Keratinocyte (primary cell): ENCODE measurements at regions not wholly inside any gene's neighbourhood (a gene's known extent, or its start where the extent isn't known, plus 50 kb on each side); places are given as distances from the start of the nearest gene placed in this dataset.

Source experiments
- DNase-seq: peaks from one replicate; pipeline ENCODE4 v3.0.0-alpha.2; 2011; ENCODE audit warnings: low read depth, missing footprints, low spot score
- FAIRE-seq: peaks from 2 replicates; lab custom pipeline; 2011; peaks lifted over from hg19 to GRCh38; lab: Jason Lieb, UNC
- H2AFZ ChIP-seq: 2 replicates; pipeline ENCODE4 v1.6.0; 2012; ENCODE audit warnings: low read length, control low read depth, inconsistent platforms; ENCODE audit not compliant: control insufficient read depth
- H3K27ac ChIP-seq: 2 replicates; pipeline ENCODE4 v1.5.1; 2011; ENCODE audit warnings: low read length; ENCODE audit not compliant: control insufficient read depth, insufficient read depth
- H3K27me3 ChIP-seq: 3 replicates; pipeline ENCODE4 v1.6.0; 2011; ENCODE audit warnings: low read length; ENCODE audit not compliant: control insufficient read depth, insufficient read depth; ENCODE audit errors: extremely low read depth
- H3K36me3 ChIP-seq, 2 experiments: 2 replicates in 1 of 2; 3 replicates in 1 of 2; pipeline ENCODE4 v1.5.1; 2011; ENCODE audit warnings: low read length in 2 of 2, mild to moderate bottlenecking in 1 of 2; ENCODE audit not compliant: control insufficient read depth in 2 of 2, insufficient read depth in 2 of 2; ENCODE audit errors: extremely low read depth in 1 of 2
- H3K4me1 ChIP-seq: 3 replicates; pipeline ENCODE4 v1.5.1; 2011; ENCODE audit warnings: low read length; ENCODE audit not compliant: control insufficient read depth, insufficient read depth; ENCODE audit errors: extremely low read depth
- H3K4me2 ChIP-seq: 3 replicates; pipeline ENCODE4 v1.6.0; 2011; ENCODE audit warnings: low read depth, low read length; ENCODE audit not compliant: control insufficient read depth, insufficient read depth; ENCODE audit errors: extremely low read depth
- H3K4me3 ChIP-seq, 3 experiments: fragments of 200-600 bp in 1 of 3; sonication (generic) in 1 of 3; 2 replicates in 2 of 3; 3 replicates in 1 of 3; pipeline ENCODE4 v1.5.1; 2011 to 2016; ENCODE audit warnings: low read length in 3 of 3, mild to moderate bottlenecking in 3 of 3, control low read depth in 2 of 3, inconsistent platforms in 1 of 3, low read depth in 1 of 3, mixed read lengths in 1 of 3, mixed run types in 1 of 3, moderate library complexity in 1 of 3; ENCODE audit not compliant: control insufficient read depth in 2 of 3, insufficient read depth in 2 of 3; ENCODE audit errors: extremely low read depth in 1 of 3
- H3K79me2 ChIP-seq: 2 replicates; pipeline ENCODE4 v1.6.0; 2012; ENCODE audit warnings: low read length; ENCODE audit not compliant: control insufficient read depth, insufficient read depth
- H3K9ac ChIP-seq: 3 replicates; pipeline ENCODE4 v1.6.0; 2011; ENCODE audit warnings: low read length; ENCODE audit not compliant: control insufficient read depth, insufficient read depth; ENCODE audit errors: extremely low read depth
- H3K9me1 ChIP-seq: 3 replicates; pipeline ENCODE4 v1.6.0; 2011; ENCODE audit warnings: low read length; ENCODE audit not compliant: control insufficient read depth, insufficient read depth; ENCODE audit errors: extremely low read depth
- H3K9me3 ChIP-seq: 2 replicates; pipeline ENCODE4 v1.5.1; 2012; ENCODE audit warnings: low read depth, low read length; ENCODE audit not compliant: control insufficient read depth
- H4K20me1 ChIP-seq: 3 replicates; pipeline ENCODE4 v1.6.0; 2011; ENCODE audit warnings: low read length; ENCODE audit not compliant: control insufficient read depth, insufficient read depth; ENCODE audit errors: extremely low read depth
- EZH2 ChIP-seq: IDR thresholded peaks from one replicate; pipeline ENCODE4 v1.6.1; 2012; ENCODE audit warnings: inconsistent platforms, mild to moderate bottlenecking, low read length, moderate library complexity
- dilution Hi-C: fragments of 300-500 bp; cut with MboI; formaldehyde crosslinking; loops from one replicate; pipeline ENCODE4 v1.7.0; 2020; ENCODE audit warnings: low sequenced_read_pairs; ENCODE audit not compliant: extremely low pct_ligation_motif_present
- TF ChIP-seq, protein P1 (sequence below), 3 experiments: IDR thresholded peaks in 1 of 3; conservative IDR thresholded peaks in 1 of 3; optimal IDR thresholded peaks in 1 of 3; 2 replicates in 2 of 3; 3 replicates in 1 of 3; pipeline versions ENCODE3 to v1.5.1; 2011; ENCODE audit warnings: low read length in 3 of 3, mild to moderate bottlenecking in 3 of 3, moderate library complexity in 2 of 3, control low read depth in 1 of 3, inconsistent platforms in 1 of 3; ENCODE audit not compliant: insufficient read depth in 2 of 3; ENCODE audit errors: extremely low read depth in 1 of 3

- Histone ChIP-seq H3K9me1 (no peaks in the 10 kb centered on the region), H2AFZ (peak overlapping the region; percentile 70), H3K4me2 (peak overlapping the region; percentile 67), H3K27me3 (peaks cover 3% of the 10 kb centered on the region), H3K36me3 (no peaks in the 10 kb centered on the region), H3K4me3 (no peak overlapping the region), H3K27ac (no peak overlapping the region), H3K9me3 (no peaks in the 10 kb centered on the region), H3K79me2 (no peaks in the 10 kb centered on the region), H4K20me1 (no peaks in the 10 kb centered on the region), H3K9ac (no peak overlapping the region), H3K4me1 (peaks cover 9% of the 10 kb centered on the region)
- TF ChIP-seq, protein P1, sequence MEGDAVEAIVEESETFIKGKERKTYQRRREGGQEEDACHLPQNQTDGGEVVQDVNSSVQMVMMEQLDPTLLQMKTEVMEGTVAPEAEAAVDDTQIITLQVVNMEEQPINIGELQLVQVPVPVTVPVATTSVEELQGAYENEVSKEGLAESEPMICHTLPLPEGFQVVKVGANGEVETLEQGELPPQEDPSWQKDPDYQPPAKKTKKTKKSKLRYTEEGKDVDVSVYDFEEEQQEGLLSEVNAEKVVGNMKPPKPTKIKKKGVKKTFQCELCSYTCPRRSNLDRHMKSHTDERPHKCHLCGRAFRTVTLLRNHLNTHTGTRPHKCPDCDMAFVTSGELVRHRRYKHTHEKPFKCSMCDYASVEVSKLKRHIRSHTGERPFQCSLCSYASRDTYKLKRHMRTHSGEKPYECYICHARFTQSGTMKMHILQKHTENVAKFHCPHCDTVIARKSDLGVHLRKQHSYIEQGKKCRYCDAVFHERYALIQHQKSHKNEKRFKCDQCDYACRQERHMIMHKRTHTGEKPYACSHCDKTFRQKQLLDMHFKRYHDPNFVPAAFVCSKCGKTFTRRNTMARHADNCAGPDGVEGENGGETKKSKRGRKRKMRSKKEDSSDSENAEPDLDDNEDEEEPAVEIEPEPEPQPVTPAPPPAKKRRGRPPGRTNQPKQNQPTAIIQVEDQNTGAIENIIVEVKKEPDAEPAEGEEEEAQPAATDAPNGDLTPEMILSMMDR (optimal IDR thresholded peaks at IDR 0.05 in 1 of 3, IDR thresholded peaks at IDR 0.05 in 1 of 3, conservative IDR thresholded peaks at IDR 0.05 in 1 of 3; ENCODE audit: extremely low read depth in 1 of 3, insufficient read depth in 2 of 3, low read length in 3 of 3) = no peak
- no peak for TF ChIP-seq EZH2
- dilution Hi-C loops = no loop called here
- FAIRE-seq (no peak), DNase-seq (no peak)
Observed at GRCh38 chr15:99487337-99487730, 78.5 kb upstream of the MEF2A start.

- H3K27ac ChIP-seq = no peak overlapping the region
- no peaks in the 10 kb centered on the region for H4K20me1 ChIP-seq
- FAIRE-seq (no peak), DNase-seq (no peak)
- no peak overlapping the region for H3K4me2 ChIP-seq
- no peak overlapping the region for H3K4me3 ChIP-seq
- no peaks in the 10 kb centered on the region for H3K79me2 ChIP-seq
- TF ChIP-seq, protein P1 (optimal IDR thresholded peaks at IDR 0.05 in 1 of 3, IDR thresholded peaks at IDR 0.05 in 1 of 3, conservative IDR thresholded peaks at IDR 0.05 in 1 of 3; ENCODE audit: extremely low read depth in 1 of 3, insufficient read depth in 2 of 3, low read length in 3 of 3) = no peak
- no peak for TF ChIP-seq EZH2
- no peaks in the 10 kb centered on the region for H3K36me3 ChIP-seq
- H3K9ac ChIP-seq = no peak overlapping the region
- peaks cover under 1% of the 10 kb centered on the region for H3K4me1 ChIP-seq
- H3K27me3 ChIP-seq = peaks cover 3% of the 10 kb centered on the region
- H3K9me3 ChIP-seq = no peaks in the 10 kb centered on the region
- dilution Hi-C loops = no loop called here
- H3K9me1 ChIP-seq = no peaks in the 10 kb centered on the region
- no peak overlapping the region for H2AFZ ChIP-seq
Observed at GRCh38 chr15:99492275-99492674, 73.5 kb upstream of the MEF2A start.
